Non-pigmented ciliary epithelial cell (primary cell): ENCODE measurements at regions not wholly inside any gene's neighbourhood (a gene's known extent, or its start where the extent isn't known, plus 50 kb on each side); places are given as distances from the start of the nearest gene placed in this dataset.
A peak's percentile ranks its signal among the peaks of the same experiment; 100 is the strongest.
"Not testable (repeated sequence)": the region's sequence is repeated elsewhere in the genome, so short reads cannot be mapped to it uniquely, and the experiment has no call there.

Experiments used
- DNase-seq: peaks from one replicate; pipeline ENCODE4 v3.0.0-alpha.2; 2010; ENCODE audit warnings: low read depth

GRCh38 chr12:9308745-9309144 is 100.5 kb upstream of the PZP start:
- DNase-seq: not testable (repeated sequence)

GRCh38 chr12:9308163-9308562 is 100.0 kb upstream of the PZP start:
- not testable (repeated sequence) for DNase-seq

- not testable (repeated sequence) for DNase-seq
Observed at GRCh38 chr12:9307255-9307654, 99.1 kb upstream of the PZP start.

- DNase-seq: not testable (repeated sequence)
Observed at GRCh38 chr12:9306004-9306403, 97.8 kb upstream of the PZP start.

GRCh38 chr12:9304540-9304939 is 96.3 kb upstream of the PZP start:
- DNase-seq: not testable (repeated sequence)

- DNase-seq: not testable (repeated sequence)
Observed at GRCh38 chr12:9295872-9296271, 87.7 kb upstream of the PZP start.

- not testable (repeated sequence) for DNase-seq
Observed at GRCh38 chr12:9294072-9294620, 86.0 kb upstream of the PZP start.

GRCh38 chr12:9293391-9293790 is 85.2 kb upstream of the PZP start:
- DNase-seq: not testable (repeated sequence)

- DNase-seq: not testable (repeated sequence)
Observed at GRCh38 chr12:9289984-9290383, 81.8 kb upstream of the PZP start.

GRCh38 chr12:9284724-9285123 is 76.5 kb upstream of the PZP start:
- DNase-seq: not testable (repeated sequence)

GRCh38 chr12:9284197-9284596 is 76.0 kb upstream of the PZP start:
- not testable (repeated sequence) for DNase-seq

GRCh38 chr12:9283346-9284095 is 75.3 kb upstream of the PZP start:
- DNase-seq: not testable (repeated sequence)

GRCh38 chr12:9276990-9277389 is 68.8 kb upstream of the PZP start:
- no peak for DNase-seq

- peak; percentile 14 for DNase-seq
Observed at GRCh38 chr12:9273276-9273675, 65.1 kb upstream of the PZP start.

- no peak for DNase-seq
Observed at GRCh38 chr12:9271875-9272274, 63.7 kb upstream of the PZP start.

GRCh38 chr12:9264546-9264945 is 56.4 kb upstream of the PZP start:
- no peak for DNase-seq

GRCh38 chr12:9260931-9261330 is 52.7 kb upstream of the PZP start:
- DNase-seq: no peak

- no peak for DNase-seq
Observed at GRCh38 chr12:9258676-9259075, 50.5 kb upstream of the PZP start.
